Stimulated activated memory B cell treated with anti-CD40 and anti-IgM and Interleukin-4, amounts not matched to agents 10 μg/mL and 1 μg/mL and 100 μg/mL, for 72 hours (primary cell): ENCODE measurements at regions not wholly inside any gene's neighbourhood (a gene's known extent, or its start where the extent isn't known, plus 50 kb on each side); places are given as distances from the start of the nearest gene placed in this dataset.
"Not testable (repeated sequence)": the region's sequence is repeated elsewhere in the genome, so short reads cannot be mapped to it uniquely, and the experiment has no call there.

Source experiments
- ATAC-seq: fragments of 150-1000 bp; cut with Tn5 transposase; 2 replicates; pipeline ENCODE4 v1.10.0; 2021
- H3K27ac Mint-ChIP-seq: one replicate; pipeline ENCODE4 v1.8.0; 2022; ENCODE audit warnings: mild to moderate bottlenecking, mixed read lengths
- H3K27me3 Mint-ChIP-seq: one replicate; pipeline ENCODE4 v1.8.0; 2022; ENCODE audit warnings: mixed read lengths
- H3K36me3 Mint-ChIP-seq: one replicate; pipeline ENCODE4 v1.8.0; 2022; ENCODE audit warnings: mixed read lengths
- H3K4me1 Mint-ChIP-seq: one replicate; pipeline ENCODE4 v1.8.0; 2022; ENCODE audit warnings: mixed read lengths
- H3K4me3 Mint-ChIP-seq: one replicate; pipeline ENCODE4 v1.8.0; 2022; ENCODE audit warnings: mild to moderate bottlenecking, moderate library complexity, mixed read lengths
- H3K9me3 Mint-ChIP-seq: one replicate; pipeline ENCODE4 v1.8.0; 2022; ENCODE audit warnings: mixed read lengths

- Mint-ChIP-seq H3K27me3 (no peaks in the 10 kb centered on the region), H3K27ac (no peak overlapping the region), H3K4me1 (no peaks in the 10 kb centered on the region), H3K36me3 (peaks cover 15% of the 10 kb centered on the region), H3K4me3 (no peak overlapping the region), H3K9me3 (peaks cover 20% of the 10 kb centered on the region)
- ATAC-seq: peak; percentile 52
Measured at GRCh38 chr2:89837962-89838625, 1146.6 kb downstream of the RPIA start.

- Mint-ChIP-seq H3K9me3 (peaks cover 20% of the 10 kb centered on the region), H3K36me3 (peaks cover 15% of the 10 kb centered on the region)
- not testable (repeated sequence) for H3K4me3 Mint-ChIP-seq, ATAC-seq, H3K27ac Mint-ChIP-seq, H3K4me1 Mint-ChIP-seq, H3K27me3 Mint-ChIP-seq
Measured at GRCh38 chr2:89840175-89840574, 1148.7 kb downstream of the RPIA start.

- Mint-ChIP-seq H3K36me3 (peaks cover 15% of the 10 kb centered on the region), H3K9me3 (peaks cover 12% of the 10 kb centered on the region)
- H3K27ac Mint-ChIP-seq, H3K4me3 Mint-ChIP-seq, H3K4me1 Mint-ChIP-seq, H3K27me3 Mint-ChIP-seq: not testable (repeated sequence)
- peak; percentile 25 for ATAC-seq
Measured at GRCh38 chr2:89840781-89841475, 1149.5 kb downstream of the RPIA start.

DNA sequence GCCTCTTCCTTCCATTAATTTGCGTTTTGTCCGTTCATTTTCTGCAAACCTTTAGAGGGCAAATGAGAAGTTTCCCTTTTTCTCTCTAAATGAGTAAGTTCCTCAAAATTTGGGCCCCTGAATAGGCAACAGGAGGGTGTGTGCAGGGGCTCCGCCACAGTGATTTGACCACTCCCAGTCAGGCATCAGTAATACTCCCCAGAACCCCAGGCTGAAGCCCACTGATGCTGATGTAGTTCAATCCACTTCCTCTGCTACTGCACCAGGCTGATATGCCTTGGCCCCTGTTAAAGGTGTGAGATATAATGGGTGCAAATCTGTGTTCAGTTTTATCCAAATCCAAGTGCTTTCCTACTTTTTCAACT is 1150.0 kb downstream of the RPIA start:
- Mint-ChIP-seq H3K27ac (no peak overlapping the region), H3K36me3 (peaks cover 11% of the 10 kb centered on the region)

GRCh38 chr2:89842180-89842908 is 1150.9 kb downstream of the RPIA start:
- Mint-ChIP-seq H3K9me3 (no peaks in the 10 kb centered on the region), H3K36me3 (peaks cover 9% of the 10 kb centered on the region), H3K4me3 (no peak overlapping the region), H3K4me1 (no peaks in the 10 kb centered on the region), H3K27ac (no peak overlapping the region), H3K27me3 (no peaks in the 10 kb centered on the region)
- no peak for ATAC-seq

More for the DNA sequence above, 1150.0 kb downstream of the RPIA start:
- Mint-ChIP-seq H3K4me1 (no peaks in the 10 kb centered on the region), H3K4me3 (no peak overlapping the region), H3K27me3 (no peaks in the 10 kb centered on the region), H3K9me3 (peaks cover 7% of the 10 kb centered on the region)
- ATAC-seq: peak; percentile 83

- no peaks in the 10 kb centered on the region for H3K9me3 Mint-ChIP-seq
- ATAC-seq: no peak
Measured at GRCh38 chr2:89844221-89844943, 1152.9 kb downstream of the RPIA start.

DNA sequence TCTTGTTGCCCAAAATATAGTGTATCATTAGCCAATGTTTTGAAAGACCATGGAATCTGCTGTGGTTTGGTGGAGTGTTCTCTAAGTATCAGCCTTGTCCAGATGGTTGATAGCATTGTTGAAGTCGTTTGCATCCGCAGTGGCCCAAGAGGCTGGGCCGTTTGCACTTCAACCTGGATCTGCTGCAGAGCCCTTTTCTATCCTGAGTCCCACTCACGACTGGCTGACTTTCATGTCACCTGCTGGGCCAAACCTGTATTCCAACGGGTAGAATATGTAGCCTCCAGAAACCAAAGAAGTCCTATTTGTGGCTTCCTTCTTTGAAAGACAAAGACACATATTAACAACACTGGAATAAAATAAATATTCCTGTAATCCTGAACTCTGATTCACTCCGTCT is 1154.1 kb downstream of the RPIA start:
- ATAC-seq: no peak
- H3K27ac Mint-ChIP-seq: no peak overlapping the region
- H3K36me3 Mint-ChIP-seq: peaks cover 4% of the 10 kb centered on the region
- H3K4me3 Mint-ChIP-seq: no peak overlapping the region
- no peaks in the 10 kb centered on the region for H3K4me1 Mint-ChIP-seq
- no peaks in the 10 kb centered on the region for H3K9me3 Mint-ChIP-seq
- no peaks in the 10 kb centered on the region for H3K27me3 Mint-ChIP-seq

More at GRCh38 chr2:89844221-89844943, 1152.9 kb downstream of the RPIA start:
- no peak overlapping the region for H3K4me3 Mint-ChIP-seq
- H3K4me1 Mint-ChIP-seq: no peaks in the 10 kb centered on the region
- peaks cover 9% of the 10 kb centered on the region for H3K36me3 Mint-ChIP-seq
- H3K27ac Mint-ChIP-seq: no peak overlapping the region
- H3K27me3 Mint-ChIP-seq: no peaks in the 10 kb centered on the region

- Mint-ChIP-seq H3K4me1 (peaks cover 6% of the 10 kb centered on the region), H3K9me3 (no peaks in the 10 kb centered on the region), H3K27ac (no peak overlapping the region), H3K27me3 (no peaks in the 10 kb centered on the region), H3K4me3 (no peak overlapping the region), H3K36me3 (no peaks in the 10 kb centered on the region)
- ATAC-seq: no peak
Measured at GRCh38 chr2:89848114-89848513, 1156.6 kb downstream of the RPIA start.

- ATAC-seq: peak; percentile 47
- Mint-ChIP-seq H3K36me3 (no peaks in the 10 kb centered on the region), H3K4me3 (no peak overlapping the region), H3K4me1 (peaks cover 6% of the 10 kb centered on the region), H3K27me3 (no peaks in the 10 kb centered on the region), H3K9me3 (no peaks in the 10 kb centered on the region), H3K27ac (no peak overlapping the region)
Measured at GRCh38 chr2:89848763-89849368, 1157.4 kb downstream of the RPIA start.

DNA sequence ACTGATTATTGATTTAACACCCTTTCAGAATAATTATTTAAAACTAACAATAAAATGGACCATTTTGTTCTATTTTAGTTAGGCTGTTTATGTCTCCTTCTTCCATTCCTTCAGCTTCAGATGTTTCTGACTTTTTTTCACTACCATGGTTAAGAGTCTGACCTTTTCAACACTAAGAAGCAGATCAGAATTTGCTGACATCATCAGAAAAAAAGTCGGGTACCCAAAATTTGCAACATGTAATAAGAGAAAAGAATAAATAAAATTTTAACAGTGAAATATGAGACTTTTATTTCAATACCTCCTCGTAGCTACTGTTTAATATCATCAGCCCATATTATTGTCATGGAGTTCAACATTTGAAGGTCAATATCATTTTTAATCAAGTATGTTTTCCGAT is 1158.3 kb downstream of the RPIA start:
- H3K4me3 Mint-ChIP-seq: no peak overlapping the region
- ATAC-seq: no peak
- H3K36me3 Mint-ChIP-seq: no peaks in the 10 kb centered on the region
- no peaks in the 10 kb centered on the region for H3K9me3 Mint-ChIP-seq
- no peak overlapping the region for H3K27ac Mint-ChIP-seq
- H3K4me1 Mint-ChIP-seq: peaks cover 6% of the 10 kb centered on the region
- H3K27me3 Mint-ChIP-seq: no peaks in the 10 kb centered on the region

DNA sequence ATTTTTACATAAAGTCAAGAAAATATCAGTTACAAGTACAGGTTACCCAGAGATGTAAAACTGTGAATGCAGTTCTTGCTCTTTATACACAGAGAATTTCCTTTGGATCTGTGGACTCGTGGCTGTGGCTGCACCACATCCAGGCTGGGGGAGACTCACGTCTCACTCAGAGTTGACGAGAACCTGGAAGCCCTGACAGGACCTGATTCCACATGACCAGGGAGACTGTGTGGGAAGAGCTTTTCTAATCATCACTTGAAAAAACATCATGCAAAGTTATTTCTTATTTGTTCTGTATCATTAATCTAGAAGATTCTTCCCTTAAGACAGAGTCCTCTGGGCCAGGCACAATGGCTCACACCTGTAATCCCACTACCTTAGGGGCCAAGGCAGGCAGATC is 1159.0 kb downstream of the RPIA start:
- no peaks in the 10 kb centered on the region for H3K36me3 Mint-ChIP-seq
- H3K27ac Mint-ChIP-seq: no peak overlapping the region
- H3K4me1 Mint-ChIP-seq: peaks cover 6% of the 10 kb centered on the region

GRCh38 chr2:89850881-89851582 is 1159.6 kb downstream of the RPIA start:
- peaks cover 6% of the 10 kb centered on the region for H3K4me1 Mint-ChIP-seq
- no peak overlapping the region for H3K27ac Mint-ChIP-seq
- ATAC-seq: peak; percentile 17
- no peaks in the 10 kb centered on the region for H3K27me3 Mint-ChIP-seq
- no peaks in the 10 kb centered on the region for H3K9me3 Mint-ChIP-seq
- no peaks in the 10 kb centered on the region for H3K36me3 Mint-ChIP-seq
- no peak overlapping the region for H3K4me3 Mint-ChIP-seq

More for the DNA sequence above, 1159.0 kb downstream of the RPIA start:
- no peaks in the 10 kb centered on the region for H3K9me3 Mint-ChIP-seq
- ATAC-seq: peak; percentile 17
- no peaks in the 10 kb centered on the region for H3K27me3 Mint-ChIP-seq
- H3K4me3 Mint-ChIP-seq: no peak overlapping the region

GRCh38 chr2:89851583-89851905 is 1160.1 kb downstream of the RPIA start:
- no peak for ATAC-seq
- no peak overlapping the region for H3K27ac Mint-ChIP-seq
- H3K27me3 Mint-ChIP-seq: no peaks in the 10 kb centered on the region
- H3K4me1 Mint-ChIP-seq: peaks cover 6% of the 10 kb centered on the region
- H3K4me3 Mint-ChIP-seq: no peak overlapping the region
- H3K36me3 Mint-ChIP-seq: no peaks in the 10 kb centered on the region
- H3K9me3 Mint-ChIP-seq: no peaks in the 10 kb centered on the region

- H3K36me3 Mint-ChIP-seq, H3K9me3 Mint-ChIP-seq, H3K4me3 Mint-ChIP-seq, ATAC-seq, H3K27me3 Mint-ChIP-seq, H3K4me1 Mint-ChIP-seq, H3K27ac Mint-ChIP-seq: not testable (repeated sequence)
Measured at GRCh38 chr2:89853427-89853826, 1162.0 kb downstream of the RPIA start.
